GM18517 (cell line): ENCODE measurements at regions not wholly inside any gene's neighbourhood (a gene's known extent, or its start where the extent isn't known, plus 50 kb on each side); places are given as distances from the start of the nearest gene placed in this dataset.

ENCODE experiments used
- ATAC-seq: cut with Tn5 transposase; IDR thresholded peaks from one replicate; pipeline ENCODE4 v1.9.1; 2021; ENCODE audit warnings: mild to moderate bottlenecking, moderate library complexity; ENCODE audit not compliant: unreplicated experiment

GRCh38 chr10:116792817-116793216, 50.5 kb upstream of the HSPA12A start:
- ATAC-seq = no peak

- no peak for ATAC-seq
These were observed 52.8 kb upstream of the ENO4 start for GRCh38 chr10:116796469-116796868.

GRCh38 chr10:116796910-116797513, 52.3 kb upstream of the ENO4 start:
- ATAC-seq = peak; percentile 84

- ATAC-seq = no peak
These were observed 50.4 kb upstream of the ENO4 start for GRCh38 chr10:116798859-116799258.
